ENCODE measurements at regions not wholly inside any gene's neighbourhood (a gene's known extent, or its start where the extent isn't known, plus 50 kb on each side); places are given as distances from the start of the nearest gene placed in this dataset.

GRCh38 chr6:22643780-22644179 lies 74.4 kb downstream of the HDGFL1 start:
- Histone ChIP-seq H3K9me3 (ENCODE audit: control insufficient read depth in 3 of 3, low read length in 3 of 3) (no peaks in the 10 kb centered on the region), H3K27ac (ENCODE audit: low read depth, low read length) (no peak overlapping the region), H3K27me3 (ENCODE audit: control insufficient read depth in 3 of 3, insufficient read depth in 3 of 3, low read length in 3 of 3) (no peaks in the 10 kb centered on the region), H3K4me3 (ENCODE audit: low read length in 3 of 3) (no peak overlapping the region), H3K9ac (ENCODE audit: low read depth in 1 of 3, low read length in 3 of 3) (no peak overlapping the region), H3K4me1 (ENCODE audit: control insufficient read depth in 3 of 3, insufficient read depth in 3 of 3, low read length in 3 of 3) (no peaks in the 10 kb centered on the region), H3K36me3 (ENCODE audit: control insufficient read depth in 3 of 3, insufficient read depth in 3 of 3, low read length in 3 of 3) (no peaks in the 10 kb centered on the region)

GRCh38 chr6:22647719-22648118 lies 78.4 kb downstream of the HDGFL1 start:
- no peak overlapping the region for H3K9ac ChIP-seq (ENCODE audit: low read depth in 1 of 3, low read length in 3 of 3)
- no peaks in the 10 kb centered on the region for H3K4me1 ChIP-seq (ENCODE audit: control insufficient read depth in 3 of 3, insufficient read depth in 3 of 3, low read length in 3 of 3)
- H3K4me3 ChIP-seq (ENCODE audit: low read length in 3 of 3) = no peak overlapping the region
- H3K9me3 ChIP-seq (ENCODE audit: control insufficient read depth in 3 of 3, low read length in 3 of 3) = no peaks in the 10 kb centered on the region
- H3K27ac ChIP-seq (ENCODE audit: low read depth, low read length) = no peak overlapping the region
- H3K36me3 ChIP-seq (ENCODE audit: control insufficient read depth in 3 of 3, insufficient read depth in 3 of 3, low read length in 3 of 3) = no peaks in the 10 kb centered on the region
- H3K27me3 ChIP-seq (ENCODE audit: control insufficient read depth in 3 of 3, insufficient read depth in 3 of 3, low read length in 3 of 3) = no peaks in the 10 kb centered on the region

- H3K27me3 ChIP-seq (ENCODE audit: control insufficient read depth in 3 of 3, insufficient read depth in 3 of 3, low read length in 3 of 3) = no peaks in the 10 kb centered on the region
- H3K4me1 ChIP-seq (ENCODE audit: control insufficient read depth in 3 of 3, insufficient read depth in 3 of 3, low read length in 3 of 3) = no peaks in the 10 kb centered on the region
- H3K9ac ChIP-seq (ENCODE audit: low read depth in 1 of 3, low read length in 3 of 3) = no peak overlapping the region
- H3K9me3 ChIP-seq (ENCODE audit: control insufficient read depth in 3 of 3, low read length in 3 of 3) = no peaks in the 10 kb centered on the region
- H3K27ac ChIP-seq (ENCODE audit: low read depth, low read length) = no peak overlapping the region
- no peaks in the 10 kb centered on the region for H3K36me3 ChIP-seq (ENCODE audit: control insufficient read depth in 3 of 3, insufficient read depth in 3 of 3, low read length in 3 of 3)
- no peak overlapping the region for H3K4me3 ChIP-seq (ENCODE audit: low read length in 3 of 3)
Observed at GRCh38 chr6:22651731-22652130, 82.4 kb downstream of the HDGFL1 start.

- Histone ChIP-seq H3K4me1 (ENCODE audit: control insufficient read depth in 3 of 3, insufficient read depth in 3 of 3, low read length in 3 of 3) (peaks cover 0 to 9% (median under 1%) of the 10 kb centered on the region in 3 donors), H3K36me3 (ENCODE audit: control insufficient read depth in 3 of 3, insufficient read depth in 3 of 3, low read length in 3 of 3) (no peaks in the 10 kb centered on the region), H3K27me3 (ENCODE audit: control insufficient read depth in 3 of 3, insufficient read depth in 3 of 3, low read length in 3 of 3) (no peaks in the 10 kb centered on the region), H3K9me3 (ENCODE audit: control insufficient read depth in 3 of 3, low read length in 3 of 3) (no peaks in the 10 kb centered on the region), H3K27ac (ENCODE audit: low read depth, low read length) (no peak overlapping the region), H3K9ac (ENCODE audit: low read depth in 1 of 3, low read length in 3 of 3) (no peak overlapping the region), H3K4me3 (ENCODE audit: low read length in 3 of 3) (no peak overlapping the region)
Observed at GRCh38 chr6:22653980-22654610, 84.7 kb downstream of the HDGFL1 start.

- Histone ChIP-seq H3K36me3 (ENCODE audit: control insufficient read depth in 3 of 3, insufficient read depth in 3 of 3, low read length in 3 of 3) (no peaks in the 10 kb centered on the region), H3K9me3 (ENCODE audit: control insufficient read depth in 3 of 3, low read length in 3 of 3) (no peaks in the 10 kb centered on the region), H3K4me3 (ENCODE audit: low read length in 3 of 3) (no peak overlapping the region), H3K9ac (ENCODE audit: low read depth in 1 of 3, low read length in 3 of 3) (no peak overlapping the region), H3K27me3 (ENCODE audit: control insufficient read depth in 3 of 3, insufficient read depth in 3 of 3, low read length in 3 of 3) (no peaks in the 10 kb centered on the region), H3K27ac (ENCODE audit: low read depth, low read length) (no peak overlapping the region), H3K4me1 (ENCODE audit: control insufficient read depth in 3 of 3, insufficient read depth in 3 of 3, low read length in 3 of 3) (peaks cover 0 to 10% (median 2%) of the 10 kb centered on the region in 3 donors)
Observed at GRCh38 chr6:22656706-22657351, 87.5 kb downstream of the HDGFL1 start.

- no peak overlapping the region for H3K27ac ChIP-seq (ENCODE audit: low read depth, low read length)
- no peaks in the 10 kb centered on the region for H3K9me3 ChIP-seq (ENCODE audit: control insufficient read depth in 3 of 3, low read length in 3 of 3)
Observed at GRCh38 chr6:22657352-22657980, 88.1 kb downstream of the HDGFL1 start.

DNA sequence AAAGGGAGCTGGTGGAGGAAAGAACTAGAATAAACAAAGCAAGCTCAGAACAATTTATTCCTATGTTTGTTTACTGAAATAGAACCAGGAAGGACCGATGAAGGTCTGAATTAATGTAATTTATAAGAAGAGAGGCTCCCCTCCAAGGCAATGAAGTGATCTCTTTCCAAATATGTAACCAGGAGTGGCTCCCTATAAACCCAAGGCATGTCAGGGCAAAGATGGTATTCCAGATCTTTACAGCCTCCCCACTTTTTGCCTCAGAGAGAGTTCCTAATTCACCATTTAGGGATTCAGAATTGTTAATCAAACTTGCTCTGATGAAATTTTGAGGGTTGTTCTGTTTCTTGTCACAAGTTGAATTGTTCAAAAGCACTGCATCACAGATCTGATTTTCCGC lies 88.8 kb downstream of the HDGFL1 start:
- Histone ChIP-seq H3K9ac (ENCODE audit: low read depth in 1 of 3, low read length in 3 of 3) (no peak overlapping the region), H3K27ac (ENCODE audit: low read depth, low read length) (no peak overlapping the region), H3K36me3 (ENCODE audit: control insufficient read depth in 3 of 3, insufficient read depth in 3 of 3, low read length in 3 of 3) (no peaks in the 10 kb centered on the region), H3K4me3 (ENCODE audit: low read length in 3 of 3) (no peak overlapping the region), H3K27me3 (ENCODE audit: control insufficient read depth in 3 of 3, insufficient read depth in 3 of 3, low read length in 3 of 3) (no peaks in the 10 kb centered on the region), H3K9me3 (ENCODE audit: control insufficient read depth in 3 of 3, low read length in 3 of 3) (no peaks in the 10 kb centered on the region), H3K4me1 (ENCODE audit: control insufficient read depth in 3 of 3, insufficient read depth in 3 of 3, low read length in 3 of 3) (peaks cover 0 to 10% (median 2%) of the 10 kb centered on the region in 3 donors)

More at GRCh38 chr6:22657352-22657980, 88.1 kb downstream of the HDGFL1 start:
- Histone ChIP-seq H3K4me3 (ENCODE audit: low read length in 3 of 3) (no peak overlapping the region), H3K36me3 (ENCODE audit: control insufficient read depth in 3 of 3, insufficient read depth in 3 of 3, low read length in 3 of 3) (no peaks in the 10 kb centered on the region), H3K27me3 (ENCODE audit: control insufficient read depth in 3 of 3, insufficient read depth in 3 of 3, low read length in 3 of 3) (no peaks in the 10 kb centered on the region), H3K9ac (ENCODE audit: low read depth in 1 of 3, low read length in 3 of 3) (no peak overlapping the region), H3K4me1 (ENCODE audit: control insufficient read depth in 3 of 3, insufficient read depth in 3 of 3, low read length in 3 of 3) (peaks cover 0 to 10% (median 2%) of the 10 kb centered on the region in 3 donors)

DNA sequence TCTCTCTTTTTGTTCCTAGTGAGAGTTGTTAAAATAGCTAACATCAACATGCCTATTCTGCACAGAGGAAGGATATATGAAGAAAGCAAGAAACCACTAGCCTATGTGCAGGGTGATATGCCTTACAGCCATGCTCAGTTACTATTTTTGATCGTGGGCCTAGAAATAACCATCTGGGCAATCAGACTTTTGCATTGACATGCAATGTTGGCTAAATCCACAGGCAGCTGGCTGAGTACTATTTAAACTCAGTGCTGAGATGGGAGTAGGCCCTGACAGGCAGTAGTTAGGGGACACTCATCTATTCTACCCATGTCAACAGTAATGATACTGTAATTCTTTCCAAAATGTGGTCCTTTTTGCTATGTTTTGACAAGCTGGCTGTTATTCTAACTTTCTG lies 89.6 kb downstream of the HDGFL1 start:
- H3K36me3 ChIP-seq (ENCODE audit: control insufficient read depth in 3 of 3, insufficient read depth in 3 of 3, low read length in 3 of 3) = no peaks in the 10 kb centered on the region
- H3K9ac ChIP-seq (ENCODE audit: low read depth in 1 of 3, low read length in 3 of 3) = no peak overlapping the region
- H3K4me1 ChIP-seq (ENCODE audit: control insufficient read depth in 3 of 3, insufficient read depth in 3 of 3, low read length in 3 of 3) = peaks cover 0 to 10% (median 2%) of the 10 kb centered on the region in 3 donors
- peak overlapping the region; percentile 11 for H3K27ac ChIP-seq (ENCODE audit: low read depth, low read length)
- H3K4me3 ChIP-seq (ENCODE audit: low read length in 3 of 3) = no peak overlapping the region
- no peaks in the 10 kb centered on the region for H3K27me3 ChIP-seq (ENCODE audit: control insufficient read depth in 3 of 3, insufficient read depth in 3 of 3, low read length in 3 of 3)
- H3K9me3 ChIP-seq (ENCODE audit: control insufficient read depth in 3 of 3, low read length in 3 of 3) = no peaks in the 10 kb centered on the region

DNA sequence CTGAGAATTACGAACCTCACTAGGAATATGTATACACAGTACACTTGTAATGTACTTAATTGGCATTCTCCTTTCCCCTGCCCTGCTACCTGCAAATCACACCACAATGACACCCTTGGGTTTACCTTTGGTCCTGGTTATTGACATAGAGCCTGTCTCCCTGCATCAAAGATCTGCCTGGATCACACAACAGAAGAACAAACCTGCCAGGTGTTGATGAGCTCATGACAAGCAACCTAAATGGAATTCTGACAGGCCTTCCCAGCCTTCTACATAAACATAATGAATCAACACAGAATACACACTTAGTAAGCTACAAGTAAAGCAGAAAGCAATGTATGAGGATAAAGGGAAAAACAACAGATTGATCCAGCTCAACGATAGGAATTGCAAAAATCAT lies 95.6 kb downstream of the HDGFL1 start:
- Histone ChIP-seq H3K4me3 (ENCODE audit: low read length in 3 of 3) (no peak overlapping the region), H3K9me3 (ENCODE audit: control insufficient read depth in 3 of 3, low read length in 3 of 3) (no peaks in the 10 kb centered on the region), H3K4me1 (ENCODE audit: control insufficient read depth in 3 of 3, insufficient read depth in 3 of 3, low read length in 3 of 3) (peaks cover 4 to 10% (median 6%) of the 10 kb centered on the region in 3 donors), H3K27me3 (ENCODE audit: control insufficient read depth in 3 of 3, insufficient read depth in 3 of 3, low read length in 3 of 3) (no peaks in the 10 kb centered on the region), H3K27ac (ENCODE audit: low read depth, low read length) (no peak overlapping the region), H3K36me3 (ENCODE audit: control insufficient read depth in 3 of 3, insufficient read depth in 3 of 3, low read length in 3 of 3) (no peaks in the 10 kb centered on the region), H3K9ac (ENCODE audit: low read depth in 1 of 3, low read length in 3 of 3) (no peak overlapping the region)

DNA sequence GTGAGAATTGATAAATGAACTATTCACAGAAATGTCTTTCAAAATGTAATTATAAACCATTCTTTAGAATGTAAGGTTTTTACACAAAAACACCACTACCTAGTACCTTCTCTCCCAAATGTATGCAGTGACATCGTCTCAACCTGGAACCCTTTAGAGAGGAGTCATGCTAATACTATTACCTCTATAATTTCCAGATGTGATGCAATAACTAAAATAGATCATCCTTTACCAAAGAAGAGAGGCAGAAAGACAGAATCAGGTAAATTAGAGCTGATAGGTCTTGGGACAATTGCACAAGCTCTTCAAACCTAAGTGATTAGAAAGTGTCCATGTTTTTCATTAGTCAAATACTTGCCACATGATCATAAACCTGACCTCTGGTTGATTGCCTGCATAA lies 96.7 kb downstream of the HDGFL1 start:
- H3K36me3 ChIP-seq (ENCODE audit: control insufficient read depth in 3 of 3, insufficient read depth in 3 of 3, low read length in 3 of 3) = no peaks in the 10 kb centered on the region
- H3K9ac ChIP-seq (ENCODE audit: low read depth in 1 of 3, low read length in 3 of 3) = no peak overlapping the region
- no peak overlapping the region for H3K4me3 ChIP-seq (ENCODE audit: low read length in 3 of 3)
- no peaks in the 10 kb centered on the region for H3K9me3 ChIP-seq (ENCODE audit: control insufficient read depth in 3 of 3, low read length in 3 of 3)
- no peak overlapping the region for H3K27ac ChIP-seq (ENCODE audit: low read depth, low read length)
- H3K4me1 ChIP-seq (ENCODE audit: control insufficient read depth in 3 of 3, insufficient read depth in 3 of 3, low read length in 3 of 3) = peaks cover 4 to 11% (median 10%) of the 10 kb centered on the region in 3 donors
- H3K27me3 ChIP-seq (ENCODE audit: control insufficient read depth in 3 of 3, insufficient read depth in 3 of 3, low read length in 3 of 3) = no peaks in the 10 kb centered on the region
